GM19395 (cell line): ENCODE measurements at regions not wholly inside any gene's neighbourhood (a gene's known extent, or its start where the extent isn't known, plus 50 kb on each side); places are given as distances from the start of the nearest gene placed in this dataset.

Experiments used
- ATAC-seq: cut with Tn5 transposase; IDR thresholded peaks from one replicate; pipeline ENCODE4 v1.9.1; 2021; ENCODE audit warnings: mild to moderate bottlenecking, moderate library complexity; ENCODE audit not compliant: unreplicated experiment

- no peak for ATAC-seq
Observed at GRCh38 chr10:10871352-10871751, 146.3 kb upstream of the CELF2 start.

DNA sequence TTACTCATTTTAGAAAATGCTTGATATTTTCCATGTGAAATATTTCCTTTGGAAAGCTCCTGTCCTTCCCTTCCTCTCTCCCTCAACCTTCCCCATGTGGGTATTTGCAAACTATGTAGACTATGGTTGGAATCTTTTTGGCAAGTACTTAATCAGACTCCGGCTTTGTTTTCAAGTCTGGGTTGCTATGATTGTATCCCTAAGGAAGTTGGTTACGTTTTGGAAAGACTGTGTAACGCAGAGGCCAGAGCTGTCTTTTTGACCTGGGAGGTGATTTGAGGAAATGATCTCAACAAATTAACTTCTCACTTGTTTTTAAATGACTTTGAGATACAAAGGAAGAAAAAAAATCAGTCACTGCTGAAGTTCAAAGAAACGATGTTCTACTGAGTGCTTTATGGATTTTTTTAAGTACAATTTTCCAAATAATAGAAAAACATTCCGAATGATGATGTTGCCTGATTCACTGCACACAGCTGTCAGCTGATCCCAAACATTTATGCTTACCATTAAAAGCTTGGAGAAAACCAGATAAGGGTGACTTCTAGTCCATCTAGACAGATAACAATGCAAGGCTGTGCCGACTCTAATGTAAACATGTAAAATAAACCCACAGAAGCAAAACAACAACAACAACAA lies 145.5 kb upstream of the CELF2 start:
- no peak for ATAC-seq

DNA sequence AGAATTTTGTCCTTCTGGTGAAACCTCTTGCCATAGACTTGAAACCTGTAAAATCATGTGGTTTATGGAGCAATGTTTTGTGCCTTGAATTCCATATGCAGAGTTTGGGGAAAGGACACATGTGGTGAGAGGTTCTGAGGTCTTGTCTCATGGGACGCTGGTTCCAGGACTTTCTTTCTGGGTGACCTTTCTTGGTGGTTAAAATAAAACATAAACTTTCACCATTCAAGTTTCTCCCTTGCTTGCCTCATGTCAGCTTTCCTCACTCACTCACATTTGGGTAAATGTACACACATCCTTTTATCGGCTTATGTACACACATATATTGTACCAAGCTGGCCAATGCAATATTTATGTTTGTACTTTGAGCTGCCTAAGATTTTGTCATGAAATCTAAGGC lies 144.9 kb upstream of the CELF2 start:
- no peak for ATAC-seq

- no peak for ATAC-seq
Observed at GRCh38 chr10:10873289-10873688, 144.4 kb upstream of the CELF2 start.

GRCh38 chr10:10873915-10874314 lies 143.8 kb upstream of the CELF2 start:
- no peak for ATAC-seq

GRCh38 chr10:10878963-10879362 lies 138.7 kb upstream of the CELF2 start:
- no peak for ATAC-seq

GRCh38 chr10:10881117-10881813 lies 136.4 kb upstream of the CELF2 start:
- no peak for ATAC-seq

DNA sequence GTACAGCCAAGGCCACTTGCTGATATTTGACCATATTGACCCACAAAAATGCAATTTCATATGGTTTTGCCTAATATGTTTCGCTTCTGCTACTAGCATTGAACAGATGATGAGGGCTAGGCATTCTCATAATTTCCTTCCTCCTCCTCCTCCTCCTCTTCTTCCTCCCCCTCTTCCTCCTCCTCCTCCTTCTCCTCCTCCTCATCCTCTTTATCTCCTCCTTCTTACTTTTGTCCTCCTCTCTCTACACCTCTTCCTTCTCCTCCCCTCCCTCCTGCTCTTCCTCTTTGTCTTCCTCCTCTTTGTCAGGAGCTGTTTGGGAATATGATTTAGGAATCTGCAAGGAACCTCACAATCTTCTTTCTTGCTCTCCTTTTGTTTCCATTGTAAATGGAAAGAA lies 133.9 kb upstream of the CELF2 start:
- no peak for ATAC-seq

- no peak for ATAC-seq
Observed at GRCh38 chr10:10886861-10887531, 130.7 kb upstream of the CELF2 start.

- no peak for ATAC-seq
Observed at GRCh38 chr10:10891124-10892082, 126.3 kb upstream of the CELF2 start.

DNA sequence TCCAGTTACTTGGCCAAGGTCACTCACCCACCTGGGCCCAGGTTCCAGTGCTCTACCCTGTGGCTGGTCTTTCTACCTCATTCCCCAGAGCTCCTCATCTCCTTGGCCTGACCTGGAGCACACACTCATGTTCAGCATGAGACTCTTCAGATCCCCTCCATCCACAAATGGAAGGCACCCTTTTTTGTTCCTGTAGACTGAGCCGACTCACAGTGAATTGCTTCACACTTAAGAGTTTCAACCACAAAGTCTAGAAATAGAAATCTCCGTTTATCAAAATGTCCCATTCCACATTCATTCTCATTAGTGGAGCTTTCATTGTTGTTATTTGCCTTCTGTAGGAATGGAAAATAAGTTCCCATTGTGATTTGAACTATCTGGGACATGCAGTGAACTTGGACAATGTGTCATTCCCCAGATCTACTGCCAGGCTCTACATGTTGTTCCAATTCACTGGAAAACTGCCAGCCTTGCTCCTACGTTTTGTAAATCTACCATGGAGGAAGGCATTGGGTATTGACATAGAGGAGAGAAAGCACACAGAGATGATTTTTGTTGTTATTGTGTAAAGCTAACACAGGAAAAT lies 125.3 kb upstream of the CELF2 start:
- no peak for ATAC-seq

DNA sequence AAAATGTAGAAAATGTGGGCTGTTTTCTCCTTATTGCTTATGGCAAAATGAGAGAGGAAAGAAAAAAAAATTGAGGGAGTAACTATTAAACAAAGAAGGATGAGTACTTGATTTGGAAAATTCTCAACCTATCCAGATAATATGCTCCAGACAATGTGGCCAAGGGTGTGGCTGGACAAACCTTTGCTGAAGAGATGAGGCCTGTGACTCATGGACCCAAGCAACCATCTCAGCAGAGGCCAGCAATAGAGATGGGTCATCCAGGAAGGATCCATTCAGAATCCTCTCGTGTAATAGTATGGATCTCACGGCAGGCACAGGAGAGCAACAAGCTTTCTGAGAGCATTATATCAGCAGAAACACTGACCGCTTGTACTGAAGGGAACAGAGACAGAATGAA lies 120.3 kb upstream of the CELF2 start:
- no peak for ATAC-seq

GRCh38 chr10:10901906-10902305 lies 115.8 kb upstream of the CELF2 start:
- no peak for ATAC-seq

DNA sequence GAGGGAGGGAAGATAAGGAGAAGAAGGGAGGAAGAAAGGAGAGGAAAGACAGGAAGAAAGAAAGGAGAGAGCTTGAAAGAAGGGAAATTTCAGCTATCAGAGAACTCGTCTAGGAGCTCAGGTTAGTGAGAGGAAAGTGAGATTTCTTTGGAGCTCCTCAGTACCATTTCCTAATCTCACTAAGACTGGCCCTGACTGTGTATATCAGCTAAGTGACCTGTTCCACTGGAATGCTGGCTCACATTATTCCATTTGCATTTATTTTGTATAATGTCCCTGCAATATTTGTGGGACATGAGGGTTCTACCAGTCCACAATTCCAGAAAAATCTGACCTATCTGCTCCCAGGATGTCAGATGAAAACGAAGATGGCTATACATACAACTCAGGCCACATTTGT lies 114.7 kb upstream of the CELF2 start:
- no peak for ATAC-seq

DNA sequence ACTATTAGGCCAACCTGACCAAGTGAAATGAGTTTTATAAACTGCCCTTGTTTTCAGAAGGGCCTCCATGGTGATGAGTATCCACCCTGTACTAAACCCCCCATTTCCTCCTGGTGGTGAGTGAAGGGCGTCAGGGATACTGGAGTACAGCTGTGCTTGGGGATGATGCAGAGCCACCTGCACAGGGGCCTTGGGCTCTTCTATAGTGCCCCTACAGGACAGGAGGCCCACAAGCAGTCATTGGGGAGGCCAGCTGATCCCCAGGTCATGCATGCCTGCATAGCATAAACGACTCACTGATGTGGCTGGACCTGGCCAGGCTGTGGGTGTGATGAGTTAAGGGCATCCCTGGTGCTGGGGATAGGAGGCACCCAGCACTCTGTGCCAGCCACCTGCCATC lies 114.1 kb upstream of the CELF2 start:
- no peak for ATAC-seq

DNA sequence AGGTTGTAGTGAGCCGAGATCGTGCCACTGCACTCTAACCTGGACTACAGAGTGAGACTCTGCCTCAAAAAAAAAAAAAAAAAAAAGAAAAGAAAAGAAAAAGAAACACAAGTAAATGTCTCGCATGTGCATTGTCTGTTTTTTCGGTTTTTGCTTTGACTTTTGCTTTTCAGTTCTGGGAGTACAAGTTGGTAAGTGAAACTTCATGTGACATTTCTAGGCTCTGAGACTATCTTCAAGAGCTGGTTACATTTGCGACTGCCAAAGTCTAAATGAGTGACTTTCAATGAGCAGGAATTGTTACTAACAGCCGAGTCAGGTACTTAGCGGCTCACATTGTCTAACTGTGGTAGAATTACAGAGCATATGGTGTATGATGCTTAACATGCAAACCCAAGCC lies 107.0 kb upstream of the CELF2 start:
- ATAC-seq: no peak

DNA sequence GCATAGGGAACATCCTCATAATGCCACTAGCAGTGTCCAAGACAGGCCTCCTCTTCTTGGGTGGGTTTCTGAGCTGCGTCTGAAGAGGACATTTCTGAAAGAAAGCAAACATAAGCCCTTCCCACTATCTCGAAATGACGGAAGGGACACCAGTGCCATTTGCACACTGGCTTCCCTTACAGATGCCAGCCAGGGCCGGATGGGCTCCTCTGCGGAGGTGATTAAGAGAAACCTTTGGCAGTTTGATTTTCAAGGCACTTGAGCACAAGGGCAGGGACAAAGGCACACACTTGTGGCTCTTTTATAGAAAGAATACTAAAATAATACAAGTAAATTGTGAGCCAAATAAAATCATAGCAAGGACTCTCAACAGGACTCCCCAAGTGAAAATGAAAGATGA lies 106.6 kb upstream of the CELF2 start:
- no peak for ATAC-seq

DNA sequence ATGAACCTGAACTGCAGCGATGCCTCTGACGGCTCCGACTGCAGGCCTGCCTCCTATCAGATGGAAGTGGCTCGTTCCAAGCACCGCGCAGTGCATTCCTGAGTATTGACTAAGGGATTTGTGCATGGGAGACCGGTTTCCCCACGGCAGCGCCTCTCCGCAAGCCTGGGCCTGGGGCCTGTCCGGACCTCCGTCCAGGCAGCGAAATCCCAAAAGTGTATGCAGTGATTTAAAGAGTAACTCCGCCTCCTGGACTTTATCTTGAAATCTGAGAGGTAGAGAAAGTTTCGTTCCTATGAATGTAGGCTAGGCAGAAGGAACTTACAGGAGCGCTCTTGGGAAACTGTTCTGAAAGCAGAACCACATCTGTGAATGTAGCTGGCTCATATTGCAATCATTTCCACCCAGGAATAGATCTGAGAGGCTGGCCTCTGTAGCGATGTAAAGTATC lies 106.2 kb upstream of the CELF2 start:
- no peak for ATAC-seq

DNA sequence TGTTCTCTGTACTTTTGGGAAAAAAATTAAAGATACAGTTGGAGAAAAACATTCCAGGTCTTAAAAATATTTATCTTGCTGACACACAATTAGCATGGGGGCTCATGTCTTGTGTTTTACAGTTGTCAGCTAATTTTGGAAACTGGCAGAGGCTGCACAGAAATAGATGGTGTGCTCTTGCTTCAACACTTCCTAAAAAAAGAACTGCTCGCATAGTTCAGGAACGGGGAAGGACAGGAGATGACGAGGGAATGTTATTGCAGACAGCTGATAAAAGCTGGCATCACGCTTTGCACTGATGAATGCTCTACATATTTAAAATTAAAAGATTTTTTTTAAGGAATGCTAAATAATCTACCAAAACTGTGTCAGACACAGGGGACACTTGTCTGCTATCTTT lies 103.5 kb upstream of the CELF2 start:
- no peak for ATAC-seq

- ATAC-seq: no peak
Observed at GRCh38 chr10:10915215-10915614, 102.5 kb upstream of the CELF2 start.

DNA sequence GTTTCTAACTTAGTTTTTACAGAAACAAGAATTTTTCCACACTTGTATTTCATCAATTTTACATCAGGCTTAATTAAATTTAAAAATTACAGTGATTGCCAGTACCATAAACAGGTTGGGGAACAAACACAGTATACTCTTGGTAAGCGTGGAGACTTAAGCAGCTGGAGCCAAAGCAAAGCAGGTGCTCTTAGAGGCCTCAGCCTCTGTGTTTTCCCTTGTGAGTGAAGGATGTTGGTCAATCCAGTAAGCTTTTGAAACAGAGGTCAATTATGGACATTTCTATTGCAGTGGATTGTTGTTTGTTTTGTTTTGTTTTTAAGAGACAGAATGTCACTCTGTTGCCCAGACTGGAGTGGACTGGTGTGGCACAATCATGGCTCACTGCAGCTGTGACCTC lies 100.6 kb upstream of the CELF2 start:
- no peak for ATAC-seq
